PC-9 (cell line): ENCODE measurements at regions not wholly inside any gene's neighbourhood (a gene's known extent, or its start where the extent isn't known, plus 50 kb on each side); places are given as distances from the start of the nearest gene placed in this dataset.

ENCODE experiments used
- BruUV-seq: library from RNA; stranded (reverse); fragments of 400-500 nt; replicated peaks from 2 replicates; lab custom pipeline; 2021; lab: Mats Ljungman, UMichigan
- CTCF ChIA-PET: fragments of 300-600 bp; sonication (Branson Sonifier 250); formaldehyde crosslinking; loops from one replicate; lab custom pipeline; 2022; ENCODE audit warnings: antibody characterized with exemption; lab: Charles Lee
- POLR2A ChIA-PET: fragments of 300-600 bp; sonication (Branson Sonifier 250); formaldehyde crosslinking; loops from one replicate; lab custom pipeline; 2022; ENCODE audit warnings: antibody characterized with exemption; ENCODE audit not compliant: unreplicated experiment; lab: Charles Lee
- DNase-seq, 2 experiments: peaks; one replicate each; pipeline versions ENCODE4 v3.0.0 to v3.0.0-alpha.2; 2015 to 2022; ENCODE audit warnings: mixed read lengths in 1 of 2
- H2AFZ ChIP-seq: fragments of 200-600 bp; sonication (generic); 2 replicates; pipeline ENCODE4 v1.8.1; 2017; ENCODE audit warnings: antibody characterized with exemption
- H3F3A ChIP-seq: fragments of 200-600 bp; sonication (generic); 2 replicates; pipeline ENCODE4 v1.8.1; 2017; ENCODE audit warnings: antibody characterized with exemption, mild to moderate bottlenecking, low read depth; ENCODE audit not compliant: insufficient read depth
- H3K27ac ChIP-seq: fragments of 200-600 bp; sonication (generic); 2 replicates; pipeline ENCODE4 v1.6.1; 2016; ENCODE audit warnings: mixed run types
- H3K27me3 ChIP-seq: fragments of 200-600 bp; sonication (generic); 2 replicates; pipeline ENCODE4 v1.6.1; 2016; ENCODE audit warnings: low read depth, mixed run types; ENCODE audit not compliant: insufficient read depth
- H3K36me3 ChIP-seq: fragments of 200-600 bp; sonication (generic); 2 replicates; pipeline ENCODE4 v1.6.1; 2016; ENCODE audit warnings: low read depth, mixed run types
- H3K4me1 ChIP-seq: fragments of 200-600 bp; sonication (generic); replicated peaks from 2 replicates; pipeline ENCODE4 v1.6.1; 2016; ENCODE audit warnings: mixed run types; ENCODE audit not compliant: insufficient read depth
- H3K4me2 ChIP-seq: fragments of 200-600 bp; sonication (generic); 2 replicates; pipeline ENCODE4 v1.6.1; 2017; ENCODE audit warnings: mixed run types
- H3K4me3 ChIP-seq: fragments of 200-600 bp; sonication (generic); 2 replicates; pipeline ENCODE4 v1.6.1; 2016; ENCODE audit warnings: mixed run types
- H3K79me2 ChIP-seq: fragments of 200-600 bp; sonication (generic); 2 replicates; pipeline ENCODE4 v1.6.1; 2017; ENCODE audit warnings: low read depth, mixed run types
- H3K9me2 ChIP-seq: fragments of 200-600 bp; sonication (generic); 2 replicates; pipeline ENCODE4 v1.8.1; 2017; ENCODE audit warnings: mild to moderate bottlenecking; ENCODE audit not compliant: insufficient read depth
- H3K9me3 ChIP-seq: fragments of 200-600 bp; sonication (generic); 2 replicates; pipeline ENCODE4 v1.8.1; 2016; ENCODE audit warnings: low read depth; ENCODE audit not compliant: insufficient read depth
- H4K20me1 ChIP-seq: fragments of 200-600 bp; sonication (generic); 2 replicates; pipeline ENCODE4 v1.8.1; 2017; ENCODE audit not compliant: insufficient read depth
- EZH2 ChIP-seq: fragments of 200-600 bp; sonication (generic); IDR thresholded peaks from 2 replicates; pipeline ENCODE4 v1.8.0; 2017; ENCODE audit warnings: antibody characterized with exemption, low read depth
- intact Hi-C: fragments of 100-400 bp; cut with micrococcal nuclease; formaldehyde crosslinking; loops from one replicate; pipeline ENCODE4 v1.10.0; 2022; ENCODE audit not compliant: unreplicated experiment
- TF ChIP-seq, protein P1 (sequence below): fragments of 200-600 bp; sonication (generic); conservative IDR thresholded peaks from 2 replicates; pipeline ENCODE4 v1.6.1; 2017; ENCODE audit warnings: mixed run types, antibody characterized with exemption, mild to moderate bottlenecking, moderate library complexity

DNA sequence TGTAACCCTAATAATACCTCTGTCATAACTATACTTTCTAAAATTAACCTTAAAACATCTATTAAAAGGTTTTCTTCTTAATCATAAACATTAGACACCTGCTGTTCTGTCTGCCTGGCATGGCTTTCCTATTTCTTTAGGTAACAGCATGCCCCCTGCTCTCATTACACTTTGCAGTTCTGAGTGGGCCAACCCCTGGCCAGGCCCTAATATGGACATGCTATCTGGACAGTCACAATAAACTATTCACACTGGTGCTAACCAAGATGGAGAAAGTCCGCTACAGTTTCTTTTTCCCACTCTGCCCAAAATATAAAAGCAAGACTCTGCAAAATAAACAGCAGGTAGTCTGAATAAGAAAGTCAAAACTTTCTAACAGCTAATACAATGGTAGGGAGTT lies 84.0 kb downstream of the ELAPOR2 start:
- H3K4me1 ChIP-seq, result no peaks in the 10 kb centered on the region
- intact Hi-C loops, result no loop called here
- H3K9me2 ChIP-seq, result no peaks in the 10 kb centered on the region
- H3F3A ChIP-seq, result no peaks in the 10 kb centered on the region
- TF ChIP-seq, protein P1, sequence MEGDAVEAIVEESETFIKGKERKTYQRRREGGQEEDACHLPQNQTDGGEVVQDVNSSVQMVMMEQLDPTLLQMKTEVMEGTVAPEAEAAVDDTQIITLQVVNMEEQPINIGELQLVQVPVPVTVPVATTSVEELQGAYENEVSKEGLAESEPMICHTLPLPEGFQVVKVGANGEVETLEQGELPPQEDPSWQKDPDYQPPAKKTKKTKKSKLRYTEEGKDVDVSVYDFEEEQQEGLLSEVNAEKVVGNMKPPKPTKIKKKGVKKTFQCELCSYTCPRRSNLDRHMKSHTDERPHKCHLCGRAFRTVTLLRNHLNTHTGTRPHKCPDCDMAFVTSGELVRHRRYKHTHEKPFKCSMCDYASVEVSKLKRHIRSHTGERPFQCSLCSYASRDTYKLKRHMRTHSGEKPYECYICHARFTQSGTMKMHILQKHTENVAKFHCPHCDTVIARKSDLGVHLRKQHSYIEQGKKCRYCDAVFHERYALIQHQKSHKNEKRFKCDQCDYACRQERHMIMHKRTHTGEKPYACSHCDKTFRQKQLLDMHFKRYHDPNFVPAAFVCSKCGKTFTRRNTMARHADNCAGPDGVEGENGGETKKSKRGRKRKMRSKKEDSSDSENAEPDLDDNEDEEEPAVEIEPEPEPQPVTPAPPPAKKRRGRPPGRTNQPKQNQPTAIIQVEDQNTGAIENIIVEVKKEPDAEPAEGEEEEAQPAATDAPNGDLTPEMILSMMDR, result no peak
- TF ChIP-seq EZH2, result no peak
- H3K27me3 ChIP-seq, result no peaks in the 10 kb centered on the region
- no TSS peak for BruUV-seq
- ChIA-PET POLR2A (no interaction called here), CTCF (no interaction called here)
- H2AFZ ChIP-seq, result no peak overlapping the region
- no peak for DNase-seq
- no peaks in the 10 kb centered on the region for H3K9me3 ChIP-seq
- H4K20me1 ChIP-seq, result no peaks in the 10 kb centered on the region
- H3K4me2 ChIP-seq, result no peak overlapping the region
- H3K4me3 ChIP-seq, result no peak overlapping the region
- no peaks in the 10 kb centered on the region for H3K79me2 ChIP-seq
- H3K27ac ChIP-seq, result no peak overlapping the region
- no peaks in the 10 kb centered on the region for H3K36me3 ChIP-seq

DNA sequence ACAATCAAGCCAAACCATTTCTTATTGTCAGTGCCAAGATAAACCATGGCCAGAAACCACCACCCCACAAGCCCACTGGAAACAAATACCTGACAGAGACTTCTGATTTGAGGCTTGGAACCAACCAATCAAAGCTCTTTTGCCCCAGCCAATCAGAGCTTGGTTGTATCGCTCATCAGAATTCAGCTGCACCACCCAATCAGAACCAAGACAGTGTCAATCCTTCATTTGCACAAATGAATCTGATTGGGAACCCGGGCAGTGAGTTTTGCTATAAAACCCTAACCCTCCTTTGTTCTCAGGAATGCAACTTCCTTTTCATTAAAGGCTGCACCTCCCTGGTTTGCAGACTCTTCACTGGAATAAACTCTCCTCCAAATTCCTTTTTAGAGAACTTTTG lies 87.4 kb downstream of the ELAPOR2 start:
- Histone ChIP-seq H3K9me2 (no peaks in the 10 kb centered on the region), H4K20me1 (no peaks in the 10 kb centered on the region), H3F3A (no peaks in the 10 kb centered on the region), H3K27me3 (no peaks in the 10 kb centered on the region), H3K4me2 (no peak overlapping the region), H3K4me1 (no peaks in the 10 kb centered on the region), H3K4me3 (no peak overlapping the region), H3K27ac (no peak overlapping the region), H3K79me2 (no peaks in the 10 kb centered on the region), H2AFZ (no peak overlapping the region), H3K36me3 (no peaks in the 10 kb centered on the region), H3K9me3 (no peaks in the 10 kb centered on the region)
- CTCF ChIA-PET, result no interaction called here
- POLR2A ChIA-PET, result no interaction called here
- TF ChIP-seq EZH2, result no peak
- TF ChIP-seq, protein P1, result no peak
- no peak for DNase-seq
- BruUV-seq, result no TSS peak
- intact Hi-C loops, result no loop called here

DNA sequence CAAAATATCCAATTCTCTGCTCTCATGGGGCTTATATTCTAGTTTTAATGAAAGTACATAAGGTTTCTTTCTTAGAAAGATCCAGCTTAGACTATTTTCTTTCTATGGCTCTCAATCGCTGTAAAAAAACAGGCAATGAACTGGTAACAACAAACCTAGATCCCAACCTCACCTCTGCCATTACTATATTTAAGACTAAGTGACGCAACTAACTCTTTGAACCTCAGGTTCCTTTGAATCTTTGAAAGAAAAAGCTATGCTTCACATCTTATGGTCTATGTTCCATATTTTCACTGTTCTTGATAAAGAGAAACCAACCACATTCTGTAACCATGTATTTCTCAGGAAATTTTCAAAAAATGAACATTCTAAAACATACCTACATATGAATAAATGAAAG lies 88.5 kb downstream of the ELAPOR2 start:
- intact Hi-C loops, result no loop called here
- no peaks in the 10 kb centered on the region for H3K79me2 ChIP-seq
- no peaks in the 10 kb centered on the region for H3K36me3 ChIP-seq
- no peaks in the 10 kb centered on the region for H3K4me1 ChIP-seq
- no peak overlapping the region for H3K4me2 ChIP-seq
- no peaks in the 10 kb centered on the region for H3K9me2 ChIP-seq
- no peak overlapping the region for H3K4me3 ChIP-seq
- H4K20me1 ChIP-seq, result no peaks in the 10 kb centered on the region
- no peak overlapping the region for H2AFZ ChIP-seq
- ChIA-PET CTCF (no interaction called here), POLR2A (no interaction called here)
- no peaks in the 10 kb centered on the region for H3K9me3 ChIP-seq
- DNase-seq, result no peak
- no peaks in the 10 kb centered on the region for H3K27me3 ChIP-seq
- no peak for TF ChIP-seq EZH2
- TF ChIP-seq, protein P1, result no peak
- no peaks in the 10 kb centered on the region for H3F3A ChIP-seq
- H3K27ac ChIP-seq, result no peak overlapping the region
- BruUV-seq, result no TSS peak
